ENCODE measurements at regions not wholly inside any gene's neighbourhood (a gene's known extent, or its start where the extent isn't known, plus 50 kb on each side); places are given as distances from the start of the nearest gene placed in this dataset.

- DNase-seq, result no peak
These were observed 278.2 kb upstream of the STT3B start for GRCh38 chr3:31254483-31254882.

GRCh38 chr3:31255007-31255581 lies 277.6 kb upstream of the STT3B start:
- DNase-seq, result no peak

- DNase-seq, result no peak
These were observed 270.5 kb upstream of the STT3B start for GRCh38 chr3:31262201-31262600.

GRCh38 chr3:31263897-31264296 lies 268.8 kb upstream of the STT3B start:
- no peak for DNase-seq

- no peak for DNase-seq
These were observed 266.9 kb upstream of the STT3B start for GRCh38 chr3:31265646-31266428.

GRCh38 chr3:31268868-31269267 lies 263.9 kb upstream of the STT3B start:
- DNase-seq, result no peak

- DNase-seq, result no peak
These were observed 262.7 kb upstream of the STT3B start for GRCh38 chr3:31270010-31270409.

GRCh38 chr3:31274326-31275024 lies 258.2 kb upstream of the STT3B start:
- DNase-seq, result no peak

- DNase-seq, result no peak
These were observed 257.6 kb upstream of the STT3B start for GRCh38 chr3:31275038-31275572.

- no peak for DNase-seq
These were observed 257.1 kb upstream of the STT3B start for GRCh38 chr3:31275583-31275982.

- DNase-seq, result no peak
These were observed 255.1 kb upstream of the STT3B start for GRCh38 chr3:31277582-31277981.

GRCh38 chr3:31278532-31278931 lies 254.2 kb upstream of the STT3B start:
- DNase-seq, result no peak

GRCh38 chr3:31284776-31285175 lies 247.9 kb upstream of the STT3B start:
- DNase-seq, result no peak

- no peak for DNase-seq
These were observed 246.8 kb upstream of the STT3B start for GRCh38 chr3:31285833-31286486.

GRCh38 chr3:31288224-31288623 lies 244.5 kb upstream of the STT3B start:
- DNase-seq, result no peak

- peak; percentile 13 to 14 for DNase-seq
These were observed 244.1 kb upstream of the STT3B start for GRCh38 chr3:31288641-31289100.

GRCh38 chr3:31289584-31289983 lies 243.1 kb upstream of the STT3B start:
- no peak for DNase-seq

- no peak for DNase-seq
These were observed 242.7 kb upstream of the STT3B start for GRCh38 chr3:31290046-31290445.

GRCh38 chr3:31291818-31292217 lies 240.9 kb upstream of the STT3B start:
- DNase-seq, result no peak

- DNase-seq, result no peak
These were observed 238.1 kb upstream of the STT3B start for GRCh38 chr3:31294430-31295149.

- no peak for DNase-seq
These were observed 237.5 kb upstream of the STT3B start for GRCh38 chr3:31295150-31295765.

GRCh38 chr3:31297726-31298298 lies 234.9 kb upstream of the STT3B start:
- no peak for DNase-seq
